GM18868 (cell line): ENCODE measurements at regions not wholly inside any gene's neighbourhood (a gene's known extent, or its start where the extent isn't known, plus 50 kb on each side); places are given as distances from the start of the nearest gene placed in this dataset.
A peak's percentile ranks its signal among the peaks of the same experiment; 100 is the strongest.
"Not testable (repeated sequence)": the region's sequence is repeated elsewhere in the genome, so short reads cannot be mapped to it uniquely, and the experiment has no call there.

Experiments
- ATAC-seq: cut with Tn5 transposase; IDR thresholded peaks from one replicate; pipeline ENCODE4 v1.9.1; 2021; ENCODE audit warnings: mild to moderate bottlenecking, moderate library complexity; ENCODE audit not compliant: unreplicated experiment

GRCh38 chr2:154961676-154962075 lies 263.2 kb downstream of the KCNJ3 start:
- no peak for ATAC-seq

- peak; percentile 88 for ATAC-seq
These were observed 262.5 kb downstream of the KCNJ3 start for GRCh38 chr2:154960802-154961583.

- ATAC-seq: no peak
These were observed 254.0 kb downstream of the KCNJ3 start for GRCh38 chr2:154952346-154952980.

- not testable (repeated sequence) for ATAC-seq
These were observed 248.9 kb downstream of the KCNJ3 start for GRCh38 chr2:154947416-154947815.

- ATAC-seq: no peak
These were observed 247.5 kb downstream of the KCNJ3 start for GRCh38 chr2:154945984-154946383.

- no peak for ATAC-seq
These were observed 242.9 kb downstream of the KCNJ3 start for GRCh38 chr2:154941379-154941778.

GRCh38 chr2:154934213-154934612 lies 235.7 kb downstream of the KCNJ3 start:
- ATAC-seq: no peak

DNA sequence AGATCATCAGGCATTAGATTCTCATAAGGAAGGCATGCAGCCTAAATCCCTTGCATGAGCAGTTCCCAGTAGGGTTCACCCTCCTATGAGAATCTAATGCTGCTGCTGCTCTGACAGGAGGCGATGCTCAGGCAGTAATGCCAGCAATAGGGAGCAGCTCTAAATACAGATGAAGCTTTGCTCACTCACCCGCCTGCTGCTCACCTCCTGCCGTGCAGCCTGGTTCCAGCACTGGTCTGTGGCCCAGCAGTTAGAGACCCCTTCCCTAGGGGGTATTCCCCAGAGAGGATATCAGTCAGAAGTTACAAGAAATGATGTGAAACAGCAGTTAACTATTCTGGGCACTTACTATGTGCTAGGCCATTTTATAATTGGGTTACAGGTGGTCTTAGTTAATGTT lies 226.0 kb downstream of the KCNJ3 start:
- ATAC-seq: no peak

- no peak for ATAC-seq
These were observed 216.1 kb downstream of the KCNJ3 start for GRCh38 chr2:154914561-154914960.

DNA sequence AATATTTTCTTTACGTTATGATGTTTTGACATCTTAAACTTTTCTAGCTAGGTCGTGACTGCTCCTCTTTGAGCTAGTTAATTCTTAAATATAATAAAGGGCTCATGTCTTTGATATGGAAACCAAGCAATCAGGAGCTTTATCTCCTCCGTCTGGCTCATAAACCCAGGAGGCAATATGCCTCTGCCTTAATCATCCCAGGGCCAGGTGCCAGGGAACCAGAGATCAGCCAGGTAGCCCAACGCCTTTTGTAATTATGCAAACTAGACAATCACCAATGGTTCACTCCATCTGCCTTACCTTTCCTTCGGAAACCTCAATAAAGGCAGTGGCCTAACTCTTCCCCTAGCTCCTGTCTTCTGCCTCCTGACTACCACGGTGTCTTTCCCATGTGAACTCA lies 213.7 kb downstream of the KCNJ3 start:
- no peak for ATAC-seq

GRCh38 chr2:154911729-154912128 lies 213.2 kb downstream of the KCNJ3 start:
- no peak for ATAC-seq

DNA sequence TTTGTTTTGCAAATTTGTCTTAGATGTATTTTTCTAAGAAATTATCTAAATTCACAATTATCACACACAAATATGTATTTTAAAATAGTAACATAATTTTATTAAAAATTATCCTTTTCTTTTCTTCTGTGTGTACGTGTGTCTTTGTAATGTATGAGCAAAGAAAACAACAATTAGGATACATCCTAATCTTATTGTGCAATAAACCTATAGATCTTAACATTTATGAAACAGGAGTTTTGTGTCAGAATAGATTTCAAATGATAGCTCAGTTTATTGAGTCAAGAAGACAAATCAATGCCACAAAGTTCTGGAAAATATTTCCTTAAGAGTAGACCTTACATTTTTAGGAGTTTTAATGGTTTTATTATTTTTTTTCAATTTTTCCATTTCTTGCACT lies 212.2 kb downstream of the KCNJ3 start:
- ATAC-seq: no peak

- ATAC-seq: no peak
These were observed 209.8 kb downstream of the KCNJ3 start for GRCh38 chr2:154908327-154908726.
